ENCODE measurements at regions not wholly inside any gene's neighbourhood (a gene's known extent, or its start where the extent isn't known, plus 50 kb on each side); places are given as distances from the start of the nearest gene placed in this dataset.

GRCh38 chr1:81513796-81514354 lies 286.9 kb upstream of the ADGRL2 start:
- TF ChIP-seq CTCF (IDR thresholded peaks at IDR 0.05 in 8 of 11, conservative IDR thresholded peaks at IDR 0.05 in 3 of 11) (no peak), POLR2A (IDR thresholded peaks at IDR 0.05) (no peak)
